LHCN-M2 (cell line): ENCODE measurements at regions not wholly inside any gene's neighbourhood (a gene's known extent, or its start where the extent isn't known, plus 50 kb on each side); places are given as distances from the start of the nearest gene placed in this dataset.

ENCODE experiments used
- DNase-seq: peaks from one replicate; pipeline ENCODE4 v3.0.0-alpha.2; 2012; ENCODE audit warnings: low read depth

GRCh38 chr4:23194751-23195150, 502.0 kb downstream of the GBA3 start:
- no peak for DNase-seq

GRCh38 chr4:23174179-23174578, 481.4 kb downstream of the GBA3 start:
- DNase-seq = no peak

DNA sequence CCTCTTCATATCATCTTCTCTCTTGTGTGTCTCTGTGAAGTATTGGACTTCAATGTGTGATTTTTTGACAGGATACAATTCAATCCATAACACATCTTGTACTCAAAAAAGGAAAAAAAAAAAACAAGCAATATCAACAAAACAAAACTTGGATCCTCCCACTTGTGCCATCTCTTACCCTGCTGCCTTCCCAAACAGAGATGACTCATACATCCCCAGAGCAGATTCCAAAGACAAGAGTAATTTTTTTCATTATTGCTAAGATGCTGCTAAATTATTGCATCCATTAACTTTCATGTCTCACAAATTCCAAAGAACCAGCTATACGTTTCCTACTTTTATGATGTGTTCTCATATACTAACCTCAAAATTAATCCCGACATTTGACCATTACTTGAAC, 479.2 kb downstream of the GBA3 start:
- DNase-seq = peak; percentile 70

DNA sequence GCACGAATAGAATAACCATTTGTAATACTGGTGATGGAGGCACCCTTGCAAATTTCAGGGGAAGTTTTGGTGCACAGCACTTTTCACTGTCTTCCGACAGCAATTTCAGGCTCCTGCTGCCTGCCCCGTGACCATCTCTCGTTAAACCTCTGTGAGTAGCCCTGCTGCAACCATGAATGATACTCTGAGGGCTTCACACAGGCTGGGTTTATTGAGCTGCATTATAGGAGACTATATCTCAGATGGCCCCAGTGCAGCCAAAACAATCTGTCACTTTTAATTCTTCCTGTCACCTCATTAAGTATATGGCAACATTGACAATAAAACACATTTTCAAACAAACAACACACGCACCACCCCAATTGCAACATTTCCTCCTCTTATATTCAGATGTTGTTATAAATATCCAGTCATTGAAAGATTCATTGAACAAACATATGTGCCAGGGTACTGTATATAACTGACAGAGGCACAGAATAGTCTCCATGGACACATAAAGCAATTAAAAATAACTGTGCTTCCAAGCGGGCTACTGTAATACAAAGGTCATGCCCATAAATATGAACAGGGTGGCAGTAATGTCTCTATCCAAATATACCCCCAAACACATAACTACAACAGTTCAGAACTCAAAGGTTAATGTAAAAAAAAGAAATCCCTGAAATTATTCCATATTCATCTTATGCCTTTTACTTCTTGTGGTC, 477.0 kb downstream of the GBA3 start:
- DNase-seq = no peak

- peak; percentile 5 for DNase-seq
Measured at GRCh38 chr4:23166919-23167318, 474.2 kb downstream of the GBA3 start.

DNA sequence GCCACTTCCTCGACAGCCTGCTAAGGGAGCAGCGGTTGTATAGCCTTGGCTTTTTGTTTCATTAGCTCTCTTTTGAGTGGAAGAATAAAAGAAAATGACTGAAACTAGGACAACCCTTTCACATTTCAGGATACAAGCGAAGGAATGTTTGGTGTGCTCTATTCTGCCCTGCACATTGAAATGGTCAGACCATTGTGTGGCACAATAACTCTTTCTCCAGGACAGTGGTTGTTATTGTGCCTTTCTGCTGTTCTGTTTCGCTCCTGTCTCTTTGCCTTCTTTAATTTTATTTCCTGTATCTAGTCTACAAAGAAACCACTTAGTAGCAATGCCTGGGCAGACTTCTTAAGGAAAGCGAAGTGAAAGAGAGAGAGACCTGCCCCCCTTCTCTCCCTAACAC, 473.7 kb downstream of the GBA3 start:
- DNase-seq = no peak

GRCh38 chr4:23165669-23166068, 472.9 kb downstream of the GBA3 start:
- DNase-seq = no peak

DNA sequence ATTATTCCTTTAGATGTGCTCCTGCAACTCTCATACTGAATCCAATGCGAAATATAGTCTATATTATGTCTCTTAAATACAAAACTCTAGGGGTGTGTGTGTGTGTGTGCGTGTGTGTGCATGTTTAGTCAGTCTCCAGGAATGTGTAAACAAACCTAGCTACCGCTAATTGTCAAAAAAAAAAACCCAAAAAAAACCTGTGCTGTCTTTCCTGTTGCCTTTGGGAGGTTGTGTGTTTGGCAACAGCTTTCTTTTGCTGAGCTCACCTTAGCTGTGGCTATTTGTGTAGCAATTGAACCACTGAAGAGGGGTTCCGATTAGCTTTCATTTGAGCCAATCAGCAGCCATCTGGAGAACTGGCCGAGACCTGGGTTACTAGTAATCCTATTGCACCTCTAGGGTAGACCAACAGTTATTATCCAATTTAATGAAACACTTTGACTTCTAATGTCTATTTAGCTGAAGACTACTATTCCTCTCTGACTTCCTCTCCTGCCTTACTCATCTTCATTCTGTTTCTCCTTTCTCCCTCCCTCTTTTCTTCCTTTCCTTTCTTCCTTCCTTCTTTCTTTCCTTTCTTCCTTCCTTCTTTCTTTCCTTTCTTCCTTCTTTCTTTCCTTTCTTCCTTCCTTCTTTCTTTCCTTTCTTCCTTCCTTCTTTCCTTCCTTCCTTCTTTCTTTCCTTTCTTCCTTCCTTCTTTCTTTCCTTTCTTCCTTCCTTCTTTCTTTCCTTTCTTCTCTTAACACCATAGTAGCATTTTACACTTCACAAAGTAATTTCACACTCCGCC, 471.1 kb downstream of the GBA3 start:
- peak; percentile 59 for DNase-seq

DNA sequence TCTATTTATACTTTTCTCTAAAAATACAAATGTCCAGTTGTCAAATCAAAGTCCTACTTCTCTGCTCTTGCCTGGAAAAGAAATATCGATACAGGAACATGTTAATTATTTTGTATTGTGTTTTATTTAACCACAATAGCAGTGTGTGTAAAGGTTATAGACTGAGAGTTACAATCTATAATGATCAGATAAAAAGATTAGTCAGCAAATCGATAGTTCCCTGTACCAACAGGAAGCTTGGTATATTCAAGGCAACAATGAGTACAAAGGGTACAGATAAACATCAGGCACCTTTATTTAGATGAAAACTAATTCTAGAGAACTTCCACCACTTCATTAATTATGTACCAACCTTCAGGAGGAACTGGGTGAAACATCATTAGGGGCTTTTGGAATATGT, 469.5 kb downstream of the GBA3 start:
- DNase-seq = no peak

DNA sequence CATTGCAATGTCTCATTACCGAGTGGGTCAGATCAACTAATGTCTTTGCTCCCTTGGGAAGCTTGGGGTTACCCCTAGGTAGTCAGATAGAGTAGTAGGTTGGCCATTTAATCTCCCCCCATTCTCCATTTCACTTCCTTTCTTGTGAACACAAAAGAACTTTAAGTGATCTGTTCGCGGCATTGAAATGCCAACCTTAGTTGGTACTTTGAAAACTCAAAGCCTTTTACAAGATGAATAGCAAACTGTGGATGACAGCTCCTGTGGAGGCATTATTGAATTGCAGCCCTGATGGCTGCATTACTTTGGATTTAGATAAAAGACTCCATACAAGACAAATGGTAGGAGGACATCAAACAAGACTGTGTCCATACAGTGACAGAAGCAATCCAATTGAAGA, 469.1 kb downstream of the GBA3 start:
- DNase-seq = no peak

DNA sequence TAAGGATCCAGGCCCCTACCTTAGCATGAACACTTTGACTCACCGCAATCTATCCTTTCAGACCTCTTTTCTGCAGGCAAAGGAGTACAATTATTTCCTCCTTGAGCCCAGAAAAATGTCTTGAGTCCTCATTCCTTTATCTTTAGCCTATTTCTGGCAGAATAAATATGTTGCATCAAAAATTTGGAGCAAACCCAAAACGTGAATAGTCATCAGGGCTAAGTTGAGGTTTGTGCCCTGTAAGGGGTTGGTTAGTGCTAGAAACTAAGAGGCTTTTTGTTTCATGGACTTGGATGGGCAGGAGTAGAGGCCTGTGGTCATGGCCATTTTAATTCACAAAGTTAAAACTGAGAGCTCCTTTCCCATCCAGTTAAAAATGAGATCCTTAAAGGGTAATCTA, 460.3 kb downstream of the GBA3 start:
- DNase-seq = peak; percentile 13

- DNase-seq = no peak
Measured at GRCh38 chr4:23149815-23150214, 457.1 kb downstream of the GBA3 start.

DNA sequence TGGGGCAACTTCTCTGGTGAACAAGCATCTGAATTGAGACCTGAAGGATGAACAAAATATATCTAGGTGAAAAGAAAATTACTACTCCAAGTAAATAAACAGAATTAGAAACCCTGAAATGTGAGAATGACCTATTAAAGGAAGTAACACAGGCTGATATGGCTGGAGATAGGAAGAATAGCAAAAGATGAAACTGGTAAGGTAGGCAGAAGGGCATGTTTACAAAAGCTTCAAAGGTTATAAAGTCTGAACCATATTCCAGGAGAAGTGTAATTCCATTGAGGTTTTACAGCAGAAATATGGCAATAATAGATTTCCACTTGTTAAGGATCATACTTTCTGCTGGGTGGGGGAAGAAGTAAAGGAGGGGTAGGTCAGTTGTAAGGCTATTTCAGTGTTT, 452.0 kb downstream of the GBA3 start:
- no peak for DNase-seq

DNA sequence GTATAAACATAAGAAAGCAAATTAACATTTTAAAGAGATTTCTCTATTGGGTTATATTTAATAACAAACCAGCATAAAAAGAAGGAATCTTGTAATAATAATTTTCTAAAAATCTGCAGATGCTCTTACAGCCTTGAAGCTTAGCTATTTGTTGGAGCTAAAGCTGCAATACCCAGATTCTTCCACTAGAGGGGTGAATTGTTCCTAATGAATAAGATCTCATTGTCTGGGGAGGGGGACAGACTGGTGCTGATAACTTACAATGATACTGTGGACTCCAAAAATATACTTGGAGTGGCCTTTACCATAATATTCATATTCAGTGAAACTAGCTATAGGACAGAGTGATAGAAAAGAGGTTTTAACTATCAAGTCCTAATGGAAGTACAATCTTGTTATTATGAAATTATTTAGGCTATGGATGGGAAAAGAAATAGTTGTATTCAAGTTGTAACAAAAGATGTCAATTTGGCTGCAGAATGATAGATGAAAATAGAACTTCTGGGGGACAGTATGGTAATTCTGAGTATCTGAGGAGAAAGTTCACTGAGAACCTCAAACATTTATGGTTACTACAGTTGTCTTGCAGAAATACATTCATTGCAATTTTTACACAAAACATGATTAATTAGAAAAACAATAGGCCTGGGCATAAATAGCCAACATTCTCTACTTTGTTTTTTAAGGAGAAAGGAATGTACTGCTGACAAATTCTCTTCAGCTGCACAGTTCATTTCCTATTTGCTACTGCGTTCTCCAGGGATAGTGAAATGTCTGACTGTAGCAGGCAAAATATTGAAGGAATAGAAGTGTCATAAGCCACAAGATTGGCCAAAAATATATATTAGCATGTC, 443.3 kb downstream of the GBA3 start:
- peak; percentile 59 for DNase-seq

GRCh38 chr4:23134331-23134730, 441.6 kb downstream of the GBA3 start:
- DNase-seq = no peak

DNA sequence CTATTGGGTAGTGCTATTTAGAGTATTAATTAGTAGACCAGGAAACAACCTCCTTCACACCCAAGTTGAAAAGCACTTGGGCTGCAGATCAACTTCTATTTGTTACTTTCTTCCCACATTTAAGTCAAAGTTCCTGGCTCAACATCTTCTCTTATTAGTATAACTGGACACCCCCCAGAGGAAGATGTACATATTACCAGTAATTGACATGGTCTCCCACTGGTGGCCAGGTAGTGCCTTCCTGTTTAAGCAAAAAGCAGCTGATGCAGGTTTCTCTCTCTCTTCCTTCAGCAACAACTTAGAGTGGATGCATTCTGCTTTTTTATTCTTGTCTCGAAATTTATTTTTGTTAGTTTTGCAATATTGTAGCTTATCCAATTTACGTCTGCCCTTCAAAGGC, 438.1 kb downstream of the GBA3 start:
- peak; percentile 8 for DNase-seq

DNA sequence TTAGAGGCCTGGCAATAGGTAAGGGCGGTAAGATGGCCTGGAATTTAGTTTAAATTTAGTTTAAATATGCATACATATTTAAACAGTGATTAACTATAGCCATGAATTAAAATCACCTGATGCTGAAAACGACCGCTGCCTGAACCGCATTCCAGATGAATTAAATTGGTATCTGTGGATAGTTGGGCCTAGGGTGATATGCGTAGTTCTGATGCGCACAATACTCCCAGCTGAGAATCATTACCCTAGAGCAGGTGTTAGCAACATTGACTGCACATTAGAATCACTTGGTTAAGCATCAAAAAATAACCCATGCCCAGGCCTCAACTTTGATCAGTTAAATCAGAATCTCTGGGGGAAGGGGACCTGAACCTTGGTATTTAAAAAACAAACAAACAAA, 432.4 kb downstream of the GBA3 start:
- DNase-seq = no peak

- no peak for DNase-seq
Measured at GRCh38 chr4:23122666-23123400, 430.1 kb downstream of the GBA3 start.

- no peak for DNase-seq
Measured at GRCh38 chr4:23120374-23120773, 427.6 kb downstream of the GBA3 start.

DNA sequence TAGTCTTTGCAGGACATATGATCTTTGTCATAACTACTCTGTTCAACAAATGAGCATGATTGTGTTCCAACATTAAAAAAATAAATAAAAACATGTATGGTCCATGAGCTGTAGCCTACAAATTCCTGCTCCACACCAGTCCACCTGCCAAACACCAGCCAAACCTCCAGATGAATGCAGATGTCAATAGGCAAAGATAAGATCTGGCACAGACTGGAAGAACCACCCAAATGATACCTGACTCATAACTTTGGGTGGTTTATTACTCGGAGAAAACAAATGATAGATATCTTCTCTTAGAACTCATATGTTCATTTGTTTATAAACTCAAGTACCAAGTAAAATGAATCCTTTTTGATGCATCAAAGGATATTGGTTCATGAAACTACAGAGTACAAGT, 425.1 kb downstream of the GBA3 start:
- no peak for DNase-seq

DNA sequence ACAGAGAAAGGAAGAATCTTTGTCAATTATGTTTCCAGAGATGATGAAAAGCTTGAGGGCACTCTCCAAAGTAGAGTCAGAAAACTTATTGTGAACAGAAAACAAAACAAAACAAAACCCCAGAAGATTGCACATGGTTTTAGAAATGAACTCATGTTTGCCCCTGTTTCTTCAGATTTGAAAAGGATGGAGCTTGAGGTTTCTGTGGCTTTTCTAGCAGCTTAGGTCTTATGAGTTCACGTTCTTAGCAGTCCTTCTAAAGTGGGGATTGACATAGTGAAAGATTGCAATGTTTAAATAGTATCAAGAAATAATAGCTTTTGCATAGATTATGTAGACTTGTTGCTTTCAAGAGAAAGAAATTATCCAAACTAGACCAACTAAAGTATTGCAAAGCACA, 421.8 kb downstream of the GBA3 start:
- DNase-seq = peak; percentile 10

DNA sequence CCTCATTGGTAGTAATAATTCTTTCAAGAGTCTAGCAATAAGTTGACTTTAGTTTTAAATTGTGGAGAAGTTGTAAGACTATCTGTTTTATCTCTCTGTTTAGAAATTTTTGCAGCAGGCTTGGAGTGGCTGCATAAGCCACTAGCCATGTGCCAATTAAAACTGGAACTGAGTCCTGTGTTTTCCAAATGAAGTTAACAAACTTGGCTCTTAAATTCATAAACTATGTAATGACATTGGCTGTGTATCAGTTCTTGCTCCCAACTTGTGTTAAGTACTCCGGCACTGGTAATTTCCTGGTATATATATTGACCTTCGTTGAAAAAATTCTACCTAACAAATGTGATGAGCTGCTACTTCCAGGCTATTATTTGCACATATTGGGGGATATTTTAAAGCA, 420.4 kb downstream of the GBA3 start:
- DNase-seq = no peak
